ENCODE measurements at regions not wholly inside any gene's neighbourhood (a gene's known extent, or its start where the extent isn't known, plus 50 kb on each side); places are given as distances from the start of the nearest gene placed in this dataset.
A peak's percentile ranks its signal among the peaks of the same experiment; 100 is the strongest.

- DNase-seq: no peak
Measured at GRCh38 chr3:181764544-181764943, 52.8 kb downstream of the SOX2 start.

DNA sequence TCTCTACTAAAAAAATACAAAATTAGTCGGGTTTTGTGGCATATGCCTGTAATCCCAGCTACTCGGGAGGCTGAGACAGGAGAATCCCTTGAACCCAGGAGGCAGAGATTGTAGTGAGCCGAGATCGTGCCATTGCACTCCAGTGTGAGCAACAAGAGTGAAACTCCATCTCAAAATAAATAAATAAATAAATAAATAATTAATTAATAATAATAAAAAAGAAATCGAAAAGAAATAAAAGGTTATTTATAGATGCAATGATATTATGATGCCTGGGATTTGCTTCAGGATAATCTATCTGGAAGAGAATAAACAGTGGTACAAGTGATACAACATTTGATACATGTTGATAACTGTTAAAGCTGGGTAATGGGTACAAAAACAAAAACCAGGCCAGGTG lies 58.6 kb downstream of the SOX2 start:
- no peak for DNase-seq

DNA sequence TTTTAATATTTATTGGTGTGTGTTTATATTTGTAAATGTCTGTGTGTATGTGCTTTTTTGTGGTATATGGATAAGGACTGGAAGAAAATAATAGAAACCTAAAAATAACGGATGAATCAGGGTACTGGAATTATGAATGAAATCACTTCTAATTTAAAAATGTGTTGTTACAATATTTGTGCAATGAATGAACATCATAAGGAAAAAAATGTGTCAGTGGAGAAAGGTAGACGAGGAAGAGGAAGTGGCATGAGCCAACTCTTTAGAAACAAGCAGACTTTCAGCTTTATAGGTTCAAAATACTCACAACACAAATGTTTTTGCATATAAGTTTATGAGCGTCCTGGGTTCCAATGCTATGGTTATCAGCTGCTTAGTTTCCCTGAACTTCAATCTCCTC lies 59.4 kb downstream of the SOX2 start:
- DNase-seq: no peak

GRCh38 chr3:181772166-181772565 lies 60.4 kb downstream of the SOX2 start:
- DNase-seq: no peak

DNA sequence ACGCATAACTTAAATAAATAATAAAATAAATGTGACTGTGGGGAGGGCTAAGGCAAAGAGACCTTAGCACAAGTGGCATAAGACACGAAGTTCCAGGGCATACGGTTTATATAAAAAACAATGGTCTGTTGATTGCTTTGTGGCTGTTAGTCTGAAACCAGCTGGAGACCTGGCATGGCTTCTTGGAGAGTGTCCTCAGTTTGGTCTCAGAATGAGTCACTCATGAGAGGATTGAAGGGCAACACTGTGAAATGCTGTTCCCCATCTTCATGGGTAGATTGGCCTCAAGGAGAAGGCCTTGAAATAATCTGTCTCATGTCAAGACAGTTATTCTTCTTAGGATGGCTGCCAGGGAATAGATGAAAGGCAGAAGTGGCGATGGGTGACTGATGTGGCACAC lies 62.2 kb downstream of the SOX2 start:
- DNase-seq: peak in 5 of 51 donors; percentile 2 to 17 (median 6)

- DNase-seq: no peak
Measured at GRCh38 chr3:181782306-181782954, 70.7 kb downstream of the SOX2 start.

GRCh38 chr3:181790561-181790960 lies 78.8 kb downstream of the SOX2 start:
- no peak for DNase-seq

DNA sequence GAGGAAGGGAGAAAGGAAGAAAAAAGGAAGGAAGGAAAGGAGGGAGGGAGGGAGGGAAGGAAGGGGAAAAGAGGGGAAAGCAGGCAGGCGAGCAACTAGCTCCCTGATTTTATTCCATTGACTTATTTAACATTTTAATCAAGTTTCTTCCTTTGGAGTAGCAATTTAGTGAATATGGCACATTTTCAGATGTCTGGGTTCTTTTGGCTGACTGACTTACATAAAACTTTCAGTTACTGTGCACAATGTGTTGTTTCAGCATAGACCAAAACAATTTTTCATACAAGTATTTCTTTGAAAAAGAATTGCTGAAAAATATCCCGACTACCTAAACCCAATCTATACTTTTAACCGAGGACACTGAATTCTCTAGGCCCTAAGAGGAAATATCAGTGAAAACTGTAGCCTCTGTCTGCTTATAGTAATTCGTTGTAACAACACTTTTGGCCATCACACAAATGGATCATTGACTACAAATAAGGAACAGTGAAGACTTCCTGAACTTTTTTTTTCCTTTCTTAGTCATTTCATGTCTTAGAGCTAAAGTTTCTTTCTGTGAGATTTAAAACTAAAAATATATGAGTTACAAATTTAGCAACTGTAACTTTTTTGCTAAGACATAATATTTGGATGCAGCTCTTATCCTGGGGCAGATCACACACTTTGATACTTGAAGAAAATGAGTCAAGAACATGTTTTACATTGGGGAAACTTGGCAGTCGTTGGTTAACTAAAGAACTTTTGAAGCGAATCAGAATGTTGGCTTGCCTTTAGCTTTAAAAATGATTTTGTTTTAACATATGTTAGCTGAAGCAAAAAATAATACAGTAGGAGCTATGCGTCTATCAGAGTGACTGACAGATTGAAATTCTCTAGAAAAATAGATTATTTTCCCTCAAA lies 79.6 kb downstream of the SOX2 start:
- DNase-seq: no peak

DNA sequence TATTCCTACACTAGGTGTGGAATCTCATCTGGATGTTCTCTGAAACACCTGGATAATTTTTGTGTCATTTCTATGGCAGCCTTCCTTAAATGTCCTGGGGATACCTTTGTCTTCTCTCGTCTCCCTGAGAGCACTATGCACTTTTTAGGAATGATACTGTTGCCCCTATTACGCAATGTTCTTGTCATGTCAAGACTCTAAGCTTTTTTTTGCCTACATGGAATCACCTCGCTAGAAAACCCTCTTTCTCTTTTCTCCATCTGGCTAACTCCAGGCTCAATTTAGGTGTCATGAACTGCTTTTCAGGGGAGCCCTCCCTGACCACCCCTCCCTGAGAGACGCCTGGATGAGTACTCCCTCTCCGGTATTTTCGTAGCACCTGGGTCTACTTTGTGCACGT lies 81.3 kb downstream of the SOX2 start:
- no peak for DNase-seq

DNA sequence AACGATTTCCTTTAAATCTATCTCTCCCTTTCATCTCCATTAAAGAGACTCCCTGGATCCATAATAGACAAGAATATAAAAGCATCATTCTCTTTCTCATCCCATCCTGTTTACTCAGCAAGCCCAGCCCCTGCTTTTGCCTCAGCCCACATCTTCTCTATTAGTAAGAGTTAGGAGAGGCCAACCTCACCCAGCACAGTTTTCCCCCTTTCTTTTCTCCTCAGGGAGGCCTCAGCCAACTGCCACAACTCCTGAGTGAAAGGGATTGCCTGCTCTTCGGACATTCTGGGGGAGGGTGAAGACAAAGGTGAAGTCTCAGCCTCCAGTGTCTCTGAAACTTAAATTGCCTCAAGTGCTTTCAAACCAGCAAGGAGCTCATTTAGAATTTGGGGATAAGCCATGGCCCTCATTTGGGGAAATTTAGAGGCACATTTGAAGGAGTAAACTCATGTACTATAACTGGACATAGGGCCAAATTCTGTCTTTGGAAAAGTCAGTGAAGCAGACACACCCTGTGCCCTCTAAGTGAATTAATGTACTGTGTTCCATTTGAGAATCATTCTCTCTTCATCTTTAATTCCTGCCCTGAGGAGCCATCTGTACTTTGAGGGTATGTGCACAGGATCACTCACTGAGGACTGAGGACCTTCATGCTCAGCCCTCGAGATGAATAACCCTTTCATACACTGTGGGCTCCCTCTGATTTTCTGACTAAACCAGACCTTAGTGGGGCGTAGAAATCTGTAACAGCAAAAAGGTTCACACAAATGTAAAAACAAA lies 82.5 kb downstream of the SOX2 start:
- peak in 1 of 51 donors; percentile 1 for DNase-seq

DNA sequence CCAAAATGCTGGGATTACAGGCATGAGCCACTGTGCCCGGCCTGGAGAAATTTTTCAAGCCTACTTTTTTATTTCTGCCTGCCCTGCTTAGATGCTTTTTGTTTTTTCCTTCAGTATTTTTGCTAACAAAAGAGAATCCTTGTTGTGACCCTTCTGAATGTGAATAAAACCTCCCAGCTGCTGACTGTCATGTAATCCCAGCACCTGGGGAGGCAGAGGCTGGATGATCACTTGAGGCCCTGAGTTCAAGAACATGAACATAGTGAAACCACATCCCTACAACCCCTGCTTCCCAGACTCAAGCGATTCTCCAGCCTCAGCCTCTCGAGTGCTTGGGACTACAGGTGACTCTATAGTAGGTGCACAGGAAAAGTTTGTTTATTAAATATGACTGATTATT lies 84.9 kb downstream of the SOX2 start:
- DNase-seq: no peak

GRCh38 chr3:181797431-181797830 lies 85.7 kb downstream of the SOX2 start:
- no peak for DNase-seq

- DNase-seq: no peak
Measured at GRCh38 chr3:181805703-181806102, 94.0 kb downstream of the SOX2 start.

DNA sequence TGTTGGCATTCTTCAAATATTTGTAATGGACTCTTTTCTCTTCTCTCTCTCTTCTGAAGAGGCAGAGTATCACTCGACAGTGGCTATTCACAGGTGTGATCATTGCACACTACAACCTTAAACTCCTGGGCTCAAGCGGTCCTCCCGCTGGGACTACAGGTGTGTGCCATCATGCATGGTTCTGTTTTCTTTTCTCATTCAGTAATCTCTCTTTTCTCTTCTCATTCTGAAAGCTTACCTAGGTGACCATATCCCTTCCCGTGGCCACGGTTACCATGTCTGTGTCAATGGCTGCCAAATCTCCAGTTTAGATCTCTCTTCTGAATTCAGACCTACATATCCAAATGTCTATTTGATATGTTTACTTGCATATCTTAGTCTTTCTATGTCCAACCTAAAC lies 96.3 kb downstream of the SOX2 start:
- DNase-seq: no peak

- no peak for DNase-seq
Measured at GRCh38 chr3:181823716-181824115, 112.0 kb downstream of the SOX2 start.

DNA sequence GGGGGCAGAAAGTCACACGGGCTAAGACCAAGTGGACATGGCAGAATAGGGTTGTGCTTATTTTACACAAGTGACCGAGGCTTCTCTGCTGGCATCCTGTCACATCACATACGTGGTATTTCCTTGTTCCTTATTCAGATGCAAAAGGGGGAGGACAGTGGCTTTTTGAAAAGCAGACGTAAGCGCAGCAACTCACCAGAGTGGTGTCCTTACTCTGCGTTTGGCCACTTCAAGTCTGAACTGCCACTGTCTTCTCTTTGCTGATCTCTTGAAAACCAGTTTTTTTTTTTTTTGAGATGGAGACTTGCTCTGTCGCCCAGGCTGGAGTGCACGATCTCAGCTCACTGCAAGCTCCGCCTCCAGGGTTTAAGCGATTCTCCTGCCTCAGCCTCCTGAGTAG lies 113.2 kb downstream of the SOX2 start:
- DNase-seq: no peak

GRCh38 chr3:181839039-181839915 lies 127.6 kb downstream of the SOX2 start:
- peak in 1 of 51 donors; percentile 1 for DNase-seq

- no peak for DNase-seq
Measured at GRCh38 chr3:181839916-181840297, 128.2 kb downstream of the SOX2 start.

GRCh38 chr3:181844211-181844610 lies 132.5 kb downstream of the SOX2 start:
- no peak for DNase-seq

DNA sequence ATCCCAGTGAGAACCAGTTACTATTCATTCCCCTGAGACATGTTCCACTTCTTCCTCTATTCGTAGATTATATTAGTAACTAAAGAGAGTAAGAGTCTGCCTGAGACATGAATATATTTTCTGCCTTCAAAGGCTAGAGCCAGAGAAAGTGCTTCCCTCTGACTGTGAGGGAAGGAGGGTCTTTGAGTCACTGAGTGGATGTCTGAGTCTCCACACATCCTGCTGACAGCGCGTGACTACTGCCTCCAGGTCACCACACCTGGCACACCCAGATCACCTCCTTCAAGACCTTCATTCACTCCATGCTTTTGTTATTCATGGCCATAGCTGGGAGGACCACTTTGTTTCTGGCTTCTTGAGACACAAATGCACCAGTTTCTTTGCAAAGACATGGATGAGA lies 135.6 kb downstream of the SOX2 start:
- no peak for DNase-seq

DNA sequence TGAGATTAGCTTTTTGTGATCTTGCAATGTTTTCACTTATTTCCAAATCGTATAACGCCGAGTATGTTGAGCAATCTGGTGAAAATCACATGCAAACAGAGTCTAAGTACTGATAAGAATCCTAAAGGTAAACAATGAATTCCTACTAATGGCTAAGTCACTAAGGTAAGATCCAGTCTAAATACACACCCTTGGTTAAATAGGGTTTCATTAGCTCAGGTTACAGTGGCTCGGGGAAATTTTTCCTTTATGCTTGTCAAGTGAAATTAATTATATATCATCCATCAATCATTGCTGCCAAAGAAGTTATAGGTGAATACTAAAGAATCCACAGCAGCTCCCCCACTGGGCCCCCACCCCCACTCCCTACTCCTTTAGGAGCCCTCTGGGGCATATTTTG lies 139.3 kb downstream of the SOX2 start:
- DNase-seq: no peak

Measured in hypothalamus (tissue), 51 donors.